ENCODE measurements at regions not wholly inside any gene's neighbourhood (a gene's known extent, or its start where the extent isn't known, plus 50 kb on each side); places are given as distances from the start of the nearest gene placed in this dataset.
"Not testable (repeated sequence)": the region's sequence is repeated elsewhere in the genome, so short reads cannot be mapped to it uniquely, and the experiment has no call there.

DNA sequence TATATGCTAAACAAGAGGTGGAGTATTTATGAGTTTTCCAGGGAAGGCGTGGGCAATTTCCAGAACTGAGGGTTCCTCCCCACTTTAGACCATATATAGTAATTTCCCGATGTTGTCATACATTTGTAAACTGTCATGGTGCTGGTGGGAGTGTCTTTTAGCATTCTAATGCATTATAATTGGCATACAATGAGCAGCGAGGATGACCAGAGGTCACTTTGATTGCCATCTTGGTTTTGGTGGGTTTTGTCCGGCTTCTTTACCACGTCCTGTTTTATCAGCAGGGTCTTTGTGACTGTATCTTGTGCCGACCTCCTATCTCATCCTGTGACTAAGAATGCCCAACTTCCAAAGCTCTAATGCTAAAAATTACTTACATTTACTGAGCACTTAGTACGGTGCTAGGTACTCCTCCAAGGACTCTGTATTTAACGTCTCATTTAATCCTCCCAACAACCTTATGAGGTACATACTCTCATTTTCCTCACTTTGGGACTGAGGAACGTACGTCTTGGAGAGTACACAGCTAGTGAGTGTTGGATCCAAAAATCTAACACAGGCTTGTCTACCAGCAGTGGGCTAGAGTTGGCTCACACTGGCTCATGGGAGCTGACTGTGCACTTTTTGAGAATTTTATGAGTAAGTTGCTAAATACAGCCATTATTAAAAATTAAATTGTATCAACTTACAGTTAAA lies 144.8 kb upstream of the NEBL start:
- no peak overlapping the region for H3K27ac Mint-ChIP-seq
- peaks cover 9% of the 10 kb centered on the region for H3K9me3 Mint-ChIP-seq
- peaks cover 2% of the 10 kb centered on the region for H3K36me3 Mint-ChIP-seq
- no peaks in the 10 kb centered on the region for H3K27me3 Mint-ChIP-seq (ENCODE audit: low read depth)
- DNase-seq (ENCODE audit: low spot score in 2 of 2, unreplicated experiment in 2 of 2), result no peak
- no peak overlapping the region for H3K4me3 Mint-ChIP-seq
- peaks cover 14% of the 10 kb centered on the region for H3K4me1 Mint-ChIP-seq
- TF ChIP-seq, protein P1, sequence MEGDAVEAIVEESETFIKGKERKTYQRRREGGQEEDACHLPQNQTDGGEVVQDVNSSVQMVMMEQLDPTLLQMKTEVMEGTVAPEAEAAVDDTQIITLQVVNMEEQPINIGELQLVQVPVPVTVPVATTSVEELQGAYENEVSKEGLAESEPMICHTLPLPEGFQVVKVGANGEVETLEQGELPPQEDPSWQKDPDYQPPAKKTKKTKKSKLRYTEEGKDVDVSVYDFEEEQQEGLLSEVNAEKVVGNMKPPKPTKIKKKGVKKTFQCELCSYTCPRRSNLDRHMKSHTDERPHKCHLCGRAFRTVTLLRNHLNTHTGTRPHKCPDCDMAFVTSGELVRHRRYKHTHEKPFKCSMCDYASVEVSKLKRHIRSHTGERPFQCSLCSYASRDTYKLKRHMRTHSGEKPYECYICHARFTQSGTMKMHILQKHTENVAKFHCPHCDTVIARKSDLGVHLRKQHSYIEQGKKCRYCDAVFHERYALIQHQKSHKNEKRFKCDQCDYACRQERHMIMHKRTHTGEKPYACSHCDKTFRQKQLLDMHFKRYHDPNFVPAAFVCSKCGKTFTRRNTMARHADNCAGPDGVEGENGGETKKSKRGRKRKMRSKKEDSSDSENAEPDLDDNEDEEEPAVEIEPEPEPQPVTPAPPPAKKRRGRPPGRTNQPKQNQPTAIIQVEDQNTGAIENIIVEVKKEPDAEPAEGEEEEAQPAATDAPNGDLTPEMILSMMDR (IDR thresholded peaks at IDR 0.05; ENCODE audit: unreplicated experiment), result no peak

DNA sequence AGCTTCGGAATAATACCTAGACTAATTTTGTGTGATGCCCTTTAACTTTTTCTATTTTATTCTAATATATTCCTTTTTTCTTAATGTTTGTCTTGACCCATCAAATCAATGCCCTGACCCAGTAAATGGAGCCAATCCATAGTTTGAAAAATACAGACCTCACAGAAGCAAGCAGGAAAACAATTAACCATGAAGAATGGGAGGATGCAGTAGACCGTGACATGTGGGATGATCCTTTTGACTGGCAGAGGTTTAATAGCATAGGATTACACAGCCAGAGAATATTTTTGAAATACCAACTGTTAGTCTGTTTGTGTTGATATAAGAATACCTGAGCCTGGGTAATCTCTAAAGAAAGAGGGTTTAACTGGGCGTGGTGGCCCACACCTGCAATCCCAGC lies 142.6 kb upstream of the NEBL start:
- H3K4me1 Mint-ChIP-seq, result peaks cover 13% of the 10 kb centered on the region
- TF ChIP-seq, protein P1 (IDR thresholded peaks at IDR 0.05; ENCODE audit: unreplicated experiment), result no peak
- H3K27ac Mint-ChIP-seq, result no peak overlapping the region
- H3K9me3 Mint-ChIP-seq, result peaks cover 9% of the 10 kb centered on the region
- H3K36me3 Mint-ChIP-seq, result peaks cover 2% of the 10 kb centered on the region
- no peak for DNase-seq (ENCODE audit: low spot score in 2 of 2, unreplicated experiment in 2 of 2)
- no peaks in the 10 kb centered on the region for H3K27me3 Mint-ChIP-seq (ENCODE audit: low read depth)
- H3K4me3 Mint-ChIP-seq, result no peak overlapping the region

DNA sequence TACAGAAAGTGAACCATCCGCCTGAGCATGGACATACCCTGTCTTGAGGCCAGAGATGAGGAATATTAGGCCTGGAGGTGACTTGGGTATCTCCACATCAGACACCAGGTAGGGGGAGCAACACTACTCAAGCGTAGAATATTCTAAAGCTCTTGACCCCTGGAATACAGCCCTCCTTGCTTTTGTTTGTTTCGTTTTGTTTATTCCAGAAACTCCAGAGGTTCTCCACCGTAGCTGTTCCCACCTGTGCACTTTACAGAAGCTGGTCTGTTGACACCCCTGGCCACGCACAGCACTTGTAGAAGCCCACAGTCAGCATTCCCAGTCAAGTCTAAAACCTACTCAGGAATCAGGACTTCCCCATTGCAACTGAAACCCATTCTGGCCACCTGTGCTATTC lies 139.6 kb upstream of the NEBL start:
- H3K27me3 Mint-ChIP-seq (ENCODE audit: low read depth), result no peaks in the 10 kb centered on the region
- peaks cover 2% of the 10 kb centered on the region for H3K36me3 Mint-ChIP-seq
- H3K9me3 Mint-ChIP-seq, result peaks cover 9% of the 10 kb centered on the region
- H3K4me3 Mint-ChIP-seq, result no peak overlapping the region
- H3K4me1 Mint-ChIP-seq, result no peaks in the 10 kb centered on the region
- DNase-seq (ENCODE audit: low spot score in 2 of 2, unreplicated experiment in 2 of 2), result no peak
- TF ChIP-seq, protein P1 (IDR thresholded peaks at IDR 0.05; ENCODE audit: unreplicated experiment), result no peak
- H3K27ac Mint-ChIP-seq, result no peak overlapping the region

DNA sequence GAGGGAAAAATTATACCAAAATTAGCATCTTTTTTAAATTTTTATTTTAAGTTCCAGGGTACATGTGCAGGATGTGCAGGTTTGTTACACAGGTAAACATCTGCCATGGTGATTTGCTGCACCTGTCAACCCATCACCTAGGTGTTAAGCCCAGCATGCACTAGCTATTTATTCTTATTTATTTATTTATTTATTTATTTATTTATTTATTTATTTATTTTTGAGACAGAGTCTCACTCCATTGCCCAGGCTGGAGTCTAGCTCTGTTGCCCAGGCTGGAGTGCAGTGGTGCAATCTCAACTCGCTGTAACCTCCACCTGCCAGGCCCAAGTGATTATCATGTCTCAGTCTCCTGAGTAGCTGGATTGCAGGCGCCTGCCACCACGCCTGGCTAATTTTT lies 137.7 kb upstream of the NEBL start:
- DNase-seq (ENCODE audit: low spot score in 2 of 2, unreplicated experiment in 2 of 2); H3K4me1 Mint-ChIP-seq; H3K4me3 Mint-ChIP-seq; H3K27ac Mint-ChIP-seq; H3K36me3 Mint-ChIP-seq; H3K27me3 Mint-ChIP-seq (ENCODE audit: low read depth): not testable (repeated sequence)
- H3K9me3 Mint-ChIP-seq, result peaks cover 12% of the 10 kb centered on the region

GRCh38 chr10:21034241-21034640 lies 137.1 kb upstream of the NEBL start:
- Mint-ChIP-seq H3K4me3 (no peak overlapping the region), H3K36me3 (peaks cover 7% of the 10 kb centered on the region), H3K9me3 (peaks cover 16% of the 10 kb centered on the region), H3K27me3 (ENCODE audit: low read depth) (no peaks in the 10 kb centered on the region), H3K4me1 (no peaks in the 10 kb centered on the region), H3K27ac (no peak overlapping the region)
- TF ChIP-seq, protein P1 (IDR thresholded peaks at IDR 0.05; ENCODE audit: unreplicated experiment), result no peak
- DNase-seq (ENCODE audit: low spot score in 2 of 2, unreplicated experiment in 2 of 2), result no peak

GRCh38 chr10:21032587-21033319 lies 135.6 kb upstream of the NEBL start:
- Mint-ChIP-seq H3K4me3 (no peak overlapping the region), H3K27ac (no peak overlapping the region), H3K4me1 (no peaks in the 10 kb centered on the region), H3K9me3 (peaks cover 12% of the 10 kb centered on the region), H3K27me3 (ENCODE audit: low read depth) (no peaks in the 10 kb centered on the region), H3K36me3 (peaks cover 7% of the 10 kb centered on the region)
- DNase-seq (ENCODE audit: low spot score in 2 of 2, unreplicated experiment in 2 of 2), result no peak
- TF ChIP-seq, protein P1 (IDR thresholded peaks at IDR 0.05; ENCODE audit: unreplicated experiment), result no peak
